ENCODE measurements at regions not wholly inside any gene's neighbourhood (a gene's known extent, or its start where the extent isn't known, plus 50 kb on each side); places are given as distances from the start of the nearest gene placed in this dataset.
"Not testable (repeated sequence)": the region's sequence is repeated elsewhere in the genome, so short reads cannot be mapped to it uniquely, and the experiment has no call there.

GRCh38 chr12:83244001-83244400 is 557.3 kb downstream of the TMTC2 start:
- Histone ChIP-seq H3K9me3 (no peaks in the 10 kb centered on the region), H3K4me3 (no peak overlapping the region), H3K36me3 (ENCODE audit: low read depth) (no peaks in the 10 kb centered on the region), H3K4me1 (ENCODE audit: low read depth) (no peaks in the 10 kb centered on the region)
- no peak for DNase-seq
- intact Hi-C loops (cut with DNase I, micrococcal nuclease): no loop called here
- TF ChIP-seq CTCF (IDR thresholded peaks at IDR 0.05): no peak
- ATAC-seq: no peak

- H3K9me3 ChIP-seq; H3K4me1 ChIP-seq (ENCODE audit: low read depth); H3K4me3 ChIP-seq; H3K36me3 ChIP-seq (ENCODE audit: low read depth); DNase-seq; ATAC-seq; intact Hi-C loops (cut with DNase I, micrococcal nuclease): not testable (repeated sequence)
Measured at GRCh38 chr12:83233987-83234386, 547.3 kb downstream of the TMTC2 start.

- H3K4me1 ChIP-seq (ENCODE audit: low read depth); DNase-seq; H3K4me3 ChIP-seq; intact Hi-C loops (cut with DNase I, micrococcal nuclease); ATAC-seq; H3K36me3 ChIP-seq (ENCODE audit: low read depth); H3K9me3 ChIP-seq: not testable (repeated sequence)
Measured at GRCh38 chr12:83226960-83227359, 540.3 kb downstream of the TMTC2 start.

- Histone ChIP-seq H3K4me3 (no peak overlapping the region), H3K36me3 (ENCODE audit: low read depth) (no peaks in the 10 kb centered on the region), H3K4me1 (ENCODE audit: low read depth) (no peaks in the 10 kb centered on the region), H3K9me3 (peaks cover 3% of the 10 kb centered on the region)
- no peak for TF ChIP-seq CTCF (IDR thresholded peaks at IDR 0.05)
- intact Hi-C loops (cut with DNase I, micrococcal nuclease): no loop called here
- DNase-seq: no peak
- ATAC-seq: no peak
Measured at GRCh38 chr12:83225806-83226205, 539.1 kb downstream of the TMTC2 start.

GRCh38 chr12:83224012-83224411 is 537.3 kb downstream of the TMTC2 start:
- DNase-seq: no peak
- intact Hi-C loops (cut with DNase I, micrococcal nuclease): no loop called here
- no peak for TF ChIP-seq CTCF (IDR thresholded peaks at IDR 0.05)
- no peaks in the 10 kb centered on the region for H3K36me3 ChIP-seq (ENCODE audit: low read depth)
- H3K4me3 ChIP-seq: no peak overlapping the region
- no peak for ATAC-seq
- H3K4me1 ChIP-seq (ENCODE audit: low read depth): no peaks in the 10 kb centered on the region
- peaks cover 3% of the 10 kb centered on the region for H3K9me3 ChIP-seq

GRCh38 chr12:83220774-83221173 is 534.1 kb downstream of the TMTC2 start:
- Histone ChIP-seq H3K36me3 (ENCODE audit: low read depth) (no peaks in the 10 kb centered on the region), H3K4me1 (ENCODE audit: low read depth) (no peaks in the 10 kb centered on the region), H3K4me3 (no peak overlapping the region), H3K9me3 (no peaks in the 10 kb centered on the region)
- no peak for ATAC-seq
- no peak for DNase-seq
- intact Hi-C loops (cut with DNase I, micrococcal nuclease): no loop called here
- TF ChIP-seq CTCF (IDR thresholded peaks at IDR 0.05): no peak

- ATAC-seq (no peak), DNase-seq (no peak)
- H3K4me1 ChIP-seq (ENCODE audit: low read depth): no peaks in the 10 kb centered on the region
- H3K36me3 ChIP-seq (ENCODE audit: low read depth): no peaks in the 10 kb centered on the region
- H3K9me3 ChIP-seq: no peaks in the 10 kb centered on the region
- TF ChIP-seq CTCF (IDR thresholded peaks at IDR 0.05): no peak
- no peak overlapping the region for H3K4me3 ChIP-seq
- intact Hi-C loops (cut with DNase I, micrococcal nuclease): no loop called here
Measured at GRCh38 chr12:83216230-83216629, 529.5 kb downstream of the TMTC2 start.

All from mucosa of descending colon (tissue), 3 donors.